Thoracic aorta (tissue), 2 donors: ENCODE measurements at regions not wholly inside any gene's neighbourhood (a gene's known extent, or its start where the extent isn't known, plus 50 kb on each side); places are given as distances from the start of the nearest gene placed in this dataset.
"Not testable (repeated sequence)": the region's sequence is repeated elsewhere in the genome, so short reads cannot be mapped to it uniquely, and the experiment has no call there.

Experiments used
- ATAC-seq: fragments of 150-250 bp; one replicate; pipeline ENCODE4 v1.8.0; 2017; ENCODE audit warnings: low read depth; ENCODE audit not compliant: insufficient number of reproducible peaks, low FRiP score
- DNase-seq: peaks from one replicate; pipeline ENCODE4 v3.0.0-alpha.2; 2020; ENCODE audit warnings: low spot score
- H3K27ac ChIP-seq, 2 donors: fragments of 200-600 bp; sonication (generic); 1 replicate in 1 of 2; 2 replicates in 1 of 2; pipeline ENCODE4 v1.5.1; 2016; ENCODE audit warnings: mild to moderate bottlenecking in 2 of 2, moderate library complexity in 2 of 2
- H3K27me3 ChIP-seq: fragments of 200-600 bp; sonication (generic); replicated peaks from 2 replicates; pipeline ENCODE4 v1.6.0; 2016; ENCODE audit warnings: mild to moderate bottlenecking; ENCODE audit not compliant: insufficient read depth
- H3K36me3 ChIP-seq: fragments of 200-600 bp; sonication (generic); one replicate; pipeline ENCODE4 v1.5.1; 2016
- H3K4me1 ChIP-seq, 2 donors: fragments of 200-600 bp; sonication (generic); 1 replicate in 1 of 2; 2 replicates in 1 of 2; pipeline versions ENCODE4 v1.5.1 to v1.6.0; 2016; ENCODE audit warnings: low read depth in 2 of 2, mild to moderate bottlenecking in 1 of 2; ENCODE audit not compliant: control insufficient read depth in 1 of 2
- H3K4me3 ChIP-seq: fragments of 200-600 bp; sonication (generic); 2 replicates; pipeline ENCODE4 v1.5.1; 2016; ENCODE audit warnings: mild to moderate bottlenecking
- H3K9me3 ChIP-seq: fragments of 200-600 bp; sonication (generic); 2 replicates; pipeline ENCODE4 v1.5.1; 2016
- CTCF ChIP-seq: fragments of 200-600 bp; sonication (generic); IDR thresholded peaks from one replicate; pipeline ENCODE4 v1.5.1; 2019; ENCODE audit warnings: antibody characterized with exemption

DNA sequence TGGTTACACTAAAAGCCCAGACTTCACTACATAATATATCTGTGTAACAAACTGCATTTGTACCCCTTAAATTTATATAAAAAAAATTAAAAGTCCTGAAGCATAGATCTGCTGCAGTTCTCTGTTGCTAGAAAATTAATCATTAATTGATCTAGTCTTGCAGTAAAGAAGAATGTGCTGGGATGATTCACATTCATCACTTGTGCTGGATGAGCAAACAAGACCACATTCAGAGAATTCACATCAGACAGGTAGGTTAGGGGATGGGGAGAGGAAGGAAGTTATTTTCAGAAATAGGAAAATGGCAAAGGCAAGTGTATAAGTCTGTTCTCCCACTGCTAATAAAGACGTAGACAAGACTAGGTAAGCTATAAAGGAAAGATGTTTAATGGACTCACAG lies 1019.0 kb downstream of the KCNMA1 start:
- H3K4me3 ChIP-seq: no peak overlapping the region
- H3K9me3 ChIP-seq: peaks cover 3% of the 10 kb centered on the region
- H3K36me3 ChIP-seq: no peaks in the 10 kb centered on the region
- ATAC-seq (no peak), DNase-seq (no peak)
- TF ChIP-seq CTCF: no peak
- no peaks in the 10 kb centered on the region for H3K4me1 ChIP-seq
- H3K27me3 ChIP-seq: no peaks in the 10 kb centered on the region
- H3K27ac ChIP-seq: no peak overlapping the region

DNA sequence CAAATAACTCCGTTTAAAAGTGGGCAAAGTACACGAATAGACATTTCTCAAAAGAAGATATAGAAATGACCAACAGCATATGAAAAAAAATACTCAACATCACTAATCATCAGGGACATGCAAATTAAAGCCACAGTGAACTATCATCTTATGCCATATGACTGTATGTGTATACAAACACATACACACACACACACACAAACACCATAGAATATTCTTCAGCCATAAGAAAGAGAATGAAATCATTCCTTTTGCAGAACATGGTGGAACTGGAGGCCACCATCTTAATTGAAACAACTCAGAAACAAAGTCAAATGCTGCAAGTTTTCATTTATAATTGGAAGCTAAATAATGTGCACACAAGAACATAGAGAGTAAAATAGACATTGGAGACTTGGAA lies 1019.4 kb downstream of the KCNMA1 start:
- no peaks in the 10 kb centered on the region for H3K36me3 ChIP-seq
- no peak for TF ChIP-seq CTCF
- no peak for ATAC-seq
- H3K27ac ChIP-seq: no peak overlapping the region
- DNase-seq: no peak
- H3K4me1 ChIP-seq: no peaks in the 10 kb centered on the region
- H3K4me3 ChIP-seq: no peak overlapping the region
- H3K27me3 ChIP-seq: no peaks in the 10 kb centered on the region
- H3K9me3 ChIP-seq: peaks cover 3% of the 10 kb centered on the region

GRCh38 chr10:76616666-76617065 lies 1020.9 kb downstream of the KCNMA1 start:
- H3K9me3 ChIP-seq, H3K4me3 ChIP-seq, ATAC-seq, H3K27me3 ChIP-seq, H3K27ac ChIP-seq, H3K36me3 ChIP-seq, DNase-seq, H3K4me1 ChIP-seq: not testable (repeated sequence)

DNA sequence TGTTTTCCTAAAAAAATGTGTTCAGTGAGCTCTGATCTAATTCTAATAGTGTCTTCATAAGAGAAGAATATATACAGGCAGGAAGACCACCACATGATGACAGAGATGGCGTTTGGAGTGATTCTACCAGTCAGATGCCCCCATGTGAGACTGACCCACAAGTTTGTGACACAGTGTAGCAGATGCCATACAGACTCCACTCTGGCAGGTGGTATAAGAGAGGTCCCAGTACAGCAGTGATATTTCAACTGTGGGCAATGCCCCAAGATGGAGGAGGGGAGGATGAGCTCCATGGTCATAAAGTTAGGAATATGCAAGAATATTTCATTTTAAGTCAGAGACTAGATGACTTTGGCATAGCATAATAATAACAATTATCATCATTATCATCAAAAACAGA lies 1022.6 kb downstream of the KCNMA1 start:
- Histone ChIP-seq H3K9me3 (peaks cover 3% of the 10 kb centered on the region), H3K4me1 (no peaks in the 10 kb centered on the region), H3K4me3 (no peak overlapping the region), H3K27me3 (no peaks in the 10 kb centered on the region), H3K27ac (no peak overlapping the region), H3K36me3 (no peaks in the 10 kb centered on the region)
- ATAC-seq: no peak
- no peak for TF ChIP-seq CTCF
- no peak for DNase-seq
